ENCODE measurements at regions not wholly inside any gene's neighbourhood (a gene's known extent, or its start where the extent isn't known, plus 50 kb on each side); places are given as distances from the start of the nearest gene placed in this dataset.

- DNase-seq: no peak
Measured at GRCh38 chr20:11852189-11852588, 65.5 kb upstream of the BTBD3 start.

DNA sequence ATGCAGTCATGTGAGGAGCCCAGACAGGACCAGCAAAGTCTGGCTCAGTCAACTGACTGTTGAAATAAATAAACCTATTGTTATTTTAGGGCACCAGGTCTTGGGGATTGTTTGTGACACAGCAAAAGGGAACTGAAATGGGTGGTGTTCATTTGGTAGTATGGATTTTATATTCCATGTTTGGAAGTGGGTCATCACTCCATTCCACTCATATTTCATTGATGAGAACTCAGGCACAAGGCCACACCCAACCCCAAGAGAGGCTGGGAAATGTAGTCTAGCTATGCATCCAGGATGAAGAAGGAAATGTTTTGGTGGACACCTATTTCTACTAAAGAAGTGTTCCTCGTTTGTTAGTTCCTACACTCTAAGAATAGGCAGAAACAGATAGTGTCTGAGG lies 64.9 kb upstream of the BTBD3 start:
- peak; percentile 51 for DNase-seq

DNA sequence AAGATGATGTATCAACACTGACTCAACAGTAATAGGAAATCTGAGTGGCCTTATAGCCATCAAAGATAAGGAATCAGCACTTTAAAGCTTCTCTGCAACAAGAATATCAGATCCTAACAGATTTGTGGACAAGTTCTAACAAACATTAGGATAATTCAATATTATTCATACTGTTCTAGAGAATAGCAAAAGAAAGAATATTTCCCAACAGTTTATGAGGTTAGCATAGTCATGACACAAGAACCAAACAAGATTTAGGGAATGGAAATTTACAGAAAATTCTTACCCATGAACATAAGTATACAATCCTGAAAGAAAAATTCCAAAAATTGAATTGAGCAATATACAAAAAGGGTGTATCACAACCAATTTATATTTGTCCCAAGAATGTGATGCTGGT lies 64.3 kb upstream of the BTBD3 start:
- no peak for DNase-seq

DNA sequence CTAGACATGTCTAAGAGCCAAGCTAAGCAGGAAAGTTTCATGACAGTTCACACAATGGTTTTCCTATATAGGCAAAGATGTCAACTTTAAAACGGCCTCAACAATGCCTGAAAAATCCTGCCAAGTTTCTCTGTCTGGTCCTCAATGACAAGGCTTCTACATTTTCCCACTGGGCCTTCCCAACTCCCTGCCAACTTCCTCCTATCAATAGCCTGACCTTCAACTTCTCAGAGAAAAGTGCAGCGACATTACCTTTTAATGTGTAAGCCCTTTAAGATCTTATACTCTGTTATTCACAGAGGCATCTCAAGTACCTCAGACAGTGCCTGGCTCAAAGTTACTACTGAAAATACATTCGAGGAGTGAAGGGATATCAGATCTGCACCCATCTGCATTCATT lies 56.2 kb upstream of the BTBD3 start:
- DNase-seq: no peak

DNA sequence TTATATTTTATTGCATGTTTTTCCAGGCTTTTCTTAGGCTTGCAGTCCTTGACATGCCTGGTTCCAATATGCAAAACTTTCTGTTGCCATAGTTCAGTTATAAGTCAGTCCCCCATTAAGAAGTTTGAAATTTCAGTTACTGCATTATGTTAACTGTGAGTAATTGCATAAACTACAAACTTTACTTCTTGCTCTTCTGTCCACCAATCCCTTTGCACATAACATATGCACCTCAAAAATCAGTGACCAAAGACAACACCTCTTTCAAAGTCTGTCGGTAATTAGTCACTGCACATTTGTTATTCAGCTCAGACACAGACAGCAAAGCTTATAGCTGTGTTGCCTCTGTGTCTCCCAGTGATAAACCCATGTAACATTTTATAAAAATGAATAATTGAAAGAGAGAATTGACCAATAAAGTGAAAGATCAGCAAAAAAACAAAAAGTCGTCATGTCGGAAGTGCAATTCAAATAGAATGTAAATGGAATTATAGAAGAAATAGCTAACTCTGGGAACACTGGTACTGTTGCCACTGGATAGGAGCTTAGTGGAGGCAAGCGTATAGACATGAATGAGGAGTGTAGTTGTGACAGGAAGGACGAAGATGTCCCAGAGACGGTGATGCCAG lies 50.3 kb upstream of the BTBD3 start:
- DNase-seq: peak; percentile 17
